ENCODE measurements at regions not wholly inside any gene's neighbourhood (a gene's known extent, or its start where the extent isn't known, plus 50 kb on each side); places are given as distances from the start of the nearest gene placed in this dataset.

DNA sequence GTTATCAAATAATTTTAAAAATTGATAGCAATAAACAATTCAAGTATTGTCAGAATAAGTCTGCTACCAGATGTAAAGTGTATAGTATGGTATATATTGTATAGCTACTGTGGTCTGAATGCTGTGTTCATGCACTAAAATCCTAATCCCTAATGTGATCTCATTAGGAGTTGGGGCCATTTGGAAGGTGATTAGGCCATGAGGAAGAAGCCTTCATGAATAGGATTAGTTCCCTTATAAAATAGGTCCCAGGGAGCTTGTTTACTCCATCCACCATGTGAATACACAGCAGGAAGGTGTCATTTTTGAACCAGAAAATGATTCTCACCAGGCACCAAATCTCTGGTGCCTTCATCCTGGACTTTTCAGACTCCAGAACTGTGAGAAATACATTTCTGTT lies 363.0 kb upstream of the CNTN5 start:
- no peaks in the 10 kb centered on the region for H4K20me1 ChIP-seq (ENCODE audit: insufficient read depth)
- no peaks in the 10 kb centered on the region for H3K27me3 ChIP-seq (ENCODE audit: insufficient read depth)
- H3K4me1 ChIP-seq (ENCODE audit: control insufficient read depth in 1 of 2, insufficient read depth in 2 of 2, low read depth in 1 of 2, low read length in 1 of 2) = no peaks in the 10 kb centered on the region
- no peak for TF ChIP-seq SMC3 (IDR thresholded peaks at IDR 0.05; ENCODE audit: low read depth, low read length)
- TF ChIP-seq POLR2AphosphoS5 (IDR thresholded peaks at IDR 0.05; ENCODE audit: low read depth, low read length) = no peak
- no peak for TF ChIP-seq EP300 (IDR thresholded peaks at IDR 0.05; ENCODE audit: borderline replicate concordance in 1 of 2, low read depth in 1 of 2, low read length in 1 of 2)
- TF ChIP-seq, protein P1, sequence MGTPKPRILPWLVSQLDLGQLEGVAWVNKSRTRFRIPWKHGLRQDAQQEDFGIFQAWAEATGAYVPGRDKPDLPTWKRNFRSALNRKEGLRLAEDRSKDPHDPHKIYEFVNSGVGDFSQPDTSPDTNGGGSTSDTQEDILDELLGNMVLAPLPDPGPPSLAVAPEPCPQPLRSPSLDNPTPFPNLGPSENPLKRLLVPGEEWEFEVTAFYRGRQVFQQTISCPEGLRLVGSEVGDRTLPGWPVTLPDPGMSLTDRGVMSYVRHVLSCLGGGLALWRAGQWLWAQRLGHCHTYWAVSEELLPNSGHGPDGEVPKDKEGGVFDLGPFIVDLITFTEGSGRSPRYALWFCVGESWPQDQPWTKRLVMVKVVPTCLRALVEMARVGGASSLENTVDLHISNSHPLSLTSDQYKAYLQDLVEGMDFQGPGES (IDR thresholded peaks at IDR 0.05; ENCODE audit: low read depth, low read length) = no peak
- TF ChIP-seq GATA2 (CRISPR knock-in tag; IDR thresholded peaks at IDR 0.05) = no peak
- TF ChIP-seq FOXM1 (IDR thresholded peaks at IDR 0.05; ENCODE audit: low read depth) = no peak
- TF ChIP-seq, protein P2, sequence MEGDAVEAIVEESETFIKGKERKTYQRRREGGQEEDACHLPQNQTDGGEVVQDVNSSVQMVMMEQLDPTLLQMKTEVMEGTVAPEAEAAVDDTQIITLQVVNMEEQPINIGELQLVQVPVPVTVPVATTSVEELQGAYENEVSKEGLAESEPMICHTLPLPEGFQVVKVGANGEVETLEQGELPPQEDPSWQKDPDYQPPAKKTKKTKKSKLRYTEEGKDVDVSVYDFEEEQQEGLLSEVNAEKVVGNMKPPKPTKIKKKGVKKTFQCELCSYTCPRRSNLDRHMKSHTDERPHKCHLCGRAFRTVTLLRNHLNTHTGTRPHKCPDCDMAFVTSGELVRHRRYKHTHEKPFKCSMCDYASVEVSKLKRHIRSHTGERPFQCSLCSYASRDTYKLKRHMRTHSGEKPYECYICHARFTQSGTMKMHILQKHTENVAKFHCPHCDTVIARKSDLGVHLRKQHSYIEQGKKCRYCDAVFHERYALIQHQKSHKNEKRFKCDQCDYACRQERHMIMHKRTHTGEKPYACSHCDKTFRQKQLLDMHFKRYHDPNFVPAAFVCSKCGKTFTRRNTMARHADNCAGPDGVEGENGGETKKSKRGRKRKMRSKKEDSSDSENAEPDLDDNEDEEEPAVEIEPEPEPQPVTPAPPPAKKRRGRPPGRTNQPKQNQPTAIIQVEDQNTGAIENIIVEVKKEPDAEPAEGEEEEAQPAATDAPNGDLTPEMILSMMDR (IDR thresholded peaks at IDR 0.05) = no peak
- TF ChIP-seq RFX5 (IDR thresholded peaks at IDR 0.05; ENCODE audit: low read length) = no peak
- TF ChIP-seq CHD2 (IDR thresholded peaks at IDR 0.05; ENCODE audit: low read length, partially characterized antibody) = no peak
- TF ChIP-seq NRF1 (IDR thresholded peaks at IDR 0.05; ENCODE audit: low read depth, low read length) = no peak
- no peak for TF ChIP-seq FOSL2 (IDR thresholded peaks at IDR 0.05; ENCODE audit: borderline replicate concordance, low read depth)
- TF ChIP-seq RXRA (IDR thresholded peaks at IDR 0.05; ENCODE audit: borderline replicate concordance, low read depth) = no peak
- no peak for TF ChIP-seq TAF1 (IDR thresholded peaks at IDR 0.05; ENCODE audit: borderline replicate concordance, low read depth, low read length)
- TF ChIP-seq FOXJ3 (CRISPR knock-in tag; IDR thresholded peaks at IDR 0.05) = no peak
- TF ChIP-seq, protein P3, sequence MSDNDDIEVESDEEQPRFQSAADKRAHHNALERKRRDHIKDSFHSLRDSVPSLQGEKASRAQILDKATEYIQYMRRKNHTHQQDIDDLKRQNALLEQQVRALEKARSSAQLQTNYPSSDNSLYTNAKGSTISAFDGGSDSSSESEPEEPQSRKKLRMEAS (IDR thresholded peaks at IDR 0.05; ENCODE audit: low read depth) = no peak
- TF ChIP-seq EZH2phosphoT487 (IDR thresholded peaks at IDR 0.05; ENCODE audit: borderline replicate concordance, low read depth) = no peak
- TF ChIP-seq RCOR1 (IDR thresholded peaks at IDR 0.05; ENCODE audit: low read length) = no peak
- H3K9ac ChIP-seq = no peak overlapping the region
- ChIA-PET POLR2A (no interaction called here), CTCF (interaction anchor here (0.9 kb wide), 1 partner anchor 29 kb away, joined by 4 read pairs; no protein-coding TSS in a partner anchor)
- no peaks in the 10 kb centered on the region for H3F3A ChIP-seq (replicated peaks; ENCODE audit: insufficient read depth)
- no peaks in the 10 kb centered on the region for H3K79me2 ChIP-seq (ENCODE audit: insufficient read depth)
- no peak overlapping the region for H3K27ac ChIP-seq (ENCODE audit: low read depth in 2 of 2, low read length in 1 of 2)
- no peak overlapping the region for H3K4me2 ChIP-seq
- H3K9me2 ChIP-seq = no peaks in the 10 kb centered on the region
- no peak overlapping the region for H2AFZ ChIP-seq (ENCODE audit: low read depth)
- no peak for DNase-seq
- H3K9me3 ChIP-seq = no peaks in the 10 kb centered on the region; the same call in 1 of the 2 replicates
- H3K36me3 ChIP-seq (replicated peaks in 1 of 2; ENCODE audit: control insufficient read depth in 1 of 2, insufficient read depth in 2 of 2, low read length in 1 of 2) = no peaks in the 10 kb centered on the region
- no peak overlapping the region for H3K4me3 ChIP-seq (ENCODE audit: low read depth in 2 of 2, low read length in 1 of 2)

All from SK-N-SH (cell line).